ENCODE measurements at regions not wholly inside any gene's neighbourhood (a gene's known extent, or its start where the extent isn't known, plus 50 kb on each side); places are given as distances from the start of the nearest gene placed in this dataset.

DNA sequence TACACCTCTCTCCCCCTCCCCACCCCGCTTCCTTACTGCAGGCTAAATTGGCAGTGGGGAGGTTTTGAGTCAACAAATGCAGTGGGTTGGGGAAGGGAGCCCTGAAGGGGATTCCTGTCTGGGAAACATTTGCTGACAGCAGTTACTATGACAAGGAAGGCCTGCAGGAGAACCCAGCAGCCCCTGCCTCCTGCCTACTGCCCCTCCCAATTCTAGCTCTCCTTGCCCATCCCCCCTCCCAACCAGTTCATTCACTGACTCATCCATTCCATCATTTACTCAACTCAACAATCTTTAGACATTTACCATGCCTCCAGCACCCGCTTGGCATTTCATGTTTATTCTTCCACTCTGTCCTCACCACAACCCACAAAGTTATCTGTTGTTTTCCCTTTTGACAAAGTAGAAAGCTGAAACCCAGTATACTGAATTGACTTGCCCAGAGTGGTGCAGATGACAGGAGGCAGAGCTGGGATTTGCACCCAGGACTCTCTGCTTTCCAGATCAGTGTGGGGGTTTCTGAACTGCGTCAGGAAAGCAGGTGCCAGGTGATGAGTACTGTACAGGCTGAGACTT, 75.0 kb downstream of the MAGEF1 start:
- Histone ChIP-seq H3K27me3 (peaks cover 0 to 12% (median 0%) of the 10 kb centered on the region in 3 donors), H3K36me3 (no peaks in the 10 kb centered on the region), H3K4me3 (no peak overlapping the region), H3K27ac (no peak overlapping the region), H3K4me1 (peaks cover 0 to 28% (median 4%) of the 10 kb centered on the region in 4 donors), H3K9me3 (no peaks in the 10 kb centered on the region)
- no peak for TF ChIP-seq POLR2AphosphoS5 (IDR thresholded peaks at IDR 0.05)
- TF ChIP-seq, protein P1, sequence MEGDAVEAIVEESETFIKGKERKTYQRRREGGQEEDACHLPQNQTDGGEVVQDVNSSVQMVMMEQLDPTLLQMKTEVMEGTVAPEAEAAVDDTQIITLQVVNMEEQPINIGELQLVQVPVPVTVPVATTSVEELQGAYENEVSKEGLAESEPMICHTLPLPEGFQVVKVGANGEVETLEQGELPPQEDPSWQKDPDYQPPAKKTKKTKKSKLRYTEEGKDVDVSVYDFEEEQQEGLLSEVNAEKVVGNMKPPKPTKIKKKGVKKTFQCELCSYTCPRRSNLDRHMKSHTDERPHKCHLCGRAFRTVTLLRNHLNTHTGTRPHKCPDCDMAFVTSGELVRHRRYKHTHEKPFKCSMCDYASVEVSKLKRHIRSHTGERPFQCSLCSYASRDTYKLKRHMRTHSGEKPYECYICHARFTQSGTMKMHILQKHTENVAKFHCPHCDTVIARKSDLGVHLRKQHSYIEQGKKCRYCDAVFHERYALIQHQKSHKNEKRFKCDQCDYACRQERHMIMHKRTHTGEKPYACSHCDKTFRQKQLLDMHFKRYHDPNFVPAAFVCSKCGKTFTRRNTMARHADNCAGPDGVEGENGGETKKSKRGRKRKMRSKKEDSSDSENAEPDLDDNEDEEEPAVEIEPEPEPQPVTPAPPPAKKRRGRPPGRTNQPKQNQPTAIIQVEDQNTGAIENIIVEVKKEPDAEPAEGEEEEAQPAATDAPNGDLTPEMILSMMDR (IDR thresholded peaks at IDR 0.05), result no peak
- TF ChIP-seq EP300 (IDR thresholded peaks at IDR 0.05), result no peak
- TF ChIP-seq POLR2A (IDR thresholded peaks at IDR 0.05), result no peak
- peak; percentile 30 to 77 for DNase-seq
- 49 to 67% (median 59%) methylated on average over 3 of the region's 3 CpGs for WGBS, 5 donors
- intact Hi-C loops (cut with DNase I; ENCODE audit: low total_unique reads), result no loop called here

- WGBS, 5 donors, result 81 to 92% (median 84%) methylated on average over 13 of the region's 13 CpGs
- intact Hi-C loops (cut with DNase I; ENCODE audit: low total_unique reads), result no loop called here
- no peaks in the 10 kb centered on the region for H3K9me3 ChIP-seq
- no peak for DNase-seq
- peaks cover 0 to 28% (median 4%) of the 10 kb centered on the region in 4 donors for H3K4me1 ChIP-seq
- peaks cover 0 to 12% (median 0%) of the 10 kb centered on the region in 3 donors for H3K27me3 ChIP-seq
- H3K4me3 ChIP-seq, result no peak overlapping the region
- TF ChIP-seq POLR2A (IDR thresholded peaks at IDR 0.05) (no peak), EP300 (IDR thresholded peaks at IDR 0.05) (no peak), POLR2AphosphoS5 (IDR thresholded peaks at IDR 0.05) (no peak)
- TF ChIP-seq, protein P1 (IDR thresholded peaks at IDR 0.05), result no peak
- no peak overlapping the region for H3K27ac ChIP-seq
- H3K36me3 ChIP-seq, result no peaks in the 10 kb centered on the region
Measured at GRCh38 chr3:184635774-184636173, 74.2 kb downstream of the EPHB3 start.

DNA sequence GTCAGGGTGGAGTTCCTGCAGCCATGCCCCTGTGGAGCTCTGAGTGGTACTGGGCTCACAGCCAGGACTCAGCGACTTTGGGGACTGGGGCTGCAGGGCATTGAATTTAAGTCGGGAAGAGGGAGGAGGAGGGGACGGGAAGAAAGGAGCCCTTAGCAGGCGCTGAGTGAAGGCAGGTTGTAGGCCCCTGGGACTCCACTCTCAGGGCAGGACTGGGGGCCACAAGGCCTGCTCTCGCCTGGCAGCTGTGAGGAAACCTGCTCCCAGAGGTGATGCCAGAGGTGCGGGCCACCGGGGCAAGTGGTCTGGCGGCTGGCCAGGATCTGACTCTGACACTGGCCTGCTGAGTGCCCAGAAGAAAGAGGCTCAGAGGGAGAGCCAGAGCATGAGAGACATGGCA, 73.5 kb downstream of the EPHB3 start:
- DNase-seq, result peak in 1 of 2 donors; percentile 80
- no peaks in the 10 kb centered on the region for H3K9me3 ChIP-seq
- no peaks in the 10 kb centered on the region for H3K36me3 ChIP-seq
- no peak overlapping the region for H3K4me3 ChIP-seq
- 34 to 53% (median 36%) methylated on average over 6 to 8 of the region's 8 CpGs for WGBS, 5 donors
- peaks cover 0 to 12% (median 0%) of the 10 kb centered on the region in 3 donors for H3K27me3 ChIP-seq
- H3K27ac ChIP-seq, result no peak overlapping the region
- peaks cover 0 to 28% (median 4%) of the 10 kb centered on the region in 4 donors for H3K4me1 ChIP-seq
- TF ChIP-seq POLR2AphosphoS5 (IDR thresholded peaks at IDR 0.05) (no peak), EP300 (IDR thresholded peaks at IDR 0.05) (no peak), POLR2A (IDR thresholded peaks at IDR 0.05) (no peak)
- TF ChIP-seq, protein P1 (IDR thresholded peaks at IDR 0.05), result no peak
- intact Hi-C loops (cut with DNase I; ENCODE audit: low total_unique reads), result no loop called here

- Histone ChIP-seq H3K4me1 (peaks cover 0 to 28% (median 4%) of the 10 kb centered on the region in 4 donors), H3K9me3 (no peaks in the 10 kb centered on the region), H3K27me3 (peaks cover 0 to 12% (median 0%) of the 10 kb centered on the region in 3 donors), H3K27ac (no peak overlapping the region), H3K36me3 (no peaks in the 10 kb centered on the region), H3K4me3 (no peak overlapping the region)
- DNase-seq, result no peak
- TF ChIP-seq POLR2AphosphoS5 (IDR thresholded peaks at IDR 0.05) (no peak), POLR2A (IDR thresholded peaks at IDR 0.05) (no peak), EP300 (IDR thresholded peaks at IDR 0.05) (no peak)
- TF ChIP-seq, protein P1 (IDR thresholded peaks at IDR 0.05), result no peak
- intact Hi-C loops (cut with DNase I; ENCODE audit: low total_unique reads), result no loop called here
- WGBS, 5 donors, result 84 to 91% (median 85%) methylated on average over 5 of the region's 5 CpGs
Measured at GRCh38 chr3:184633237-184633579, 71.6 kb downstream of the EPHB3 start.
